Activated CD8-positive, alpha-beta T cell treated with anti-CD3 and anti-CD28 coated beads for 36 hours (primary cell): ENCODE measurements at regions not wholly inside any gene's neighbourhood (a gene's known extent, or its start where the extent isn't known, plus 50 kb on each side); places are given as distances from the start of the nearest gene placed in this dataset.

Experiments
- ATAC-seq: fragments of 200-7000 bp; cut with Tn5 transposase; one replicate; pipeline ENCODE4 v1.10.0; 2021; ENCODE audit warnings: mild to moderate bottlenecking, moderate library complexity
- CTCF ChIA-PET: fragments of 350-600 bp; sonication (Branson Sonifier 250); formaldehyde crosslinking; loops from one replicate; lab custom pipeline; 2021; ENCODE audit warnings: antibody characterized with exemption; lab: Charles Lee
- POLR2A ChIA-PET: fragments of 350-600 bp; sonication (Branson Sonifier 250); formaldehyde crosslinking; loops from one replicate; lab custom pipeline; 2021; ENCODE audit warnings: antibody characterized with exemption; lab: Charles Lee
- DNase-seq: peaks from one replicate; pipeline ENCODE4 v3.0.0-alpha.2; 2020
- H3K27ac Mint-ChIP-seq: one replicate; pipeline ENCODE4 v1.8.0; 2021; ENCODE audit warnings: mild to moderate bottlenecking, mixed read lengths
- H3K27me3 Mint-ChIP-seq: one replicate; pipeline ENCODE4 v1.8.0; 2021; ENCODE audit warnings: mixed read lengths
- H3K36me3 Mint-ChIP-seq: one replicate; pipeline ENCODE4 v1.8.0; 2021; ENCODE audit warnings: low read depth, mixed read lengths
- H3K4me1 Mint-ChIP-seq: one replicate; pipeline ENCODE4 v1.8.0; 2021; ENCODE audit warnings: low read depth, mixed read lengths
- H3K4me3 Mint-ChIP-seq: one replicate; pipeline ENCODE4 v1.8.0; 2021; ENCODE audit warnings: mild to moderate bottlenecking, moderate library complexity, mixed read lengths
- H3K9me3 Mint-ChIP-seq: one replicate; pipeline ENCODE4 v1.8.0; 2021; ENCODE audit warnings: mixed read lengths
- CTCF ChIP-seq: fragments of 200-600 bp; IDR thresholded peaks from one replicate; pipeline ENCODE4 v1.8.0; 2022; ENCODE audit warnings: antibody characterized with exemption, mild to moderate bottlenecking
- intact Hi-C: fragments of 100-400 bp; cut with micrococcal nuclease; formaldehyde crosslinking; loops from one replicate; pipeline ENCODE4 v1.10.0; 2022

GRCh38 chr6:170022291-170022722 lies 268.6 kb downstream of the DLL1 start:
- CTCF ChIA-PET: no interaction called here
- intact Hi-C loops: no loop called here
- Mint-ChIP-seq H3K27ac (no peak overlapping the region), H3K4me1 (no peaks in the 10 kb centered on the region), H3K4me3 (no peak overlapping the region), H3K9me3 (no peaks in the 10 kb centered on the region), H3K36me3 (no peaks in the 10 kb centered on the region), H3K27me3 (peaks cover 19% of the 10 kb centered on the region)
- ATAC-seq (no peak), DNase-seq (no peak)
- POLR2A ChIA-PET: no interaction called here
- TF ChIP-seq CTCF: no peak

- no peak for TF ChIP-seq CTCF
- no peak overlapping the region for H3K27ac Mint-ChIP-seq
- peaks cover 22% of the 10 kb centered on the region for H3K27me3 Mint-ChIP-seq
- CTCF ChIA-PET: no interaction called here
- no peak for DNase-seq
- ATAC-seq: no peak
- no peaks in the 10 kb centered on the region for H3K9me3 Mint-ChIP-seq
- POLR2A ChIA-PET: no interaction called here
- H3K36me3 Mint-ChIP-seq: no peaks in the 10 kb centered on the region
- no peaks in the 10 kb centered on the region for H3K4me1 Mint-ChIP-seq
- intact Hi-C loops: no loop called here
- H3K4me3 Mint-ChIP-seq: no peak overlapping the region
Observed at GRCh38 chr6:170021579-170021978, 269.3 kb downstream of the DLL1 start.

GRCh38 chr6:170019818-170020583 lies 268.6 kb downstream of the ERMARD start:
- CTCF ChIA-PET: no interaction called here

GRCh38 chr6:170018936-170019817 lies 267.8 kb downstream of the ERMARD start:
- ChIA-PET CTCF (no interaction called here), POLR2A (interaction anchor here (0.7 kb wide), 1 partner anchor 184 kb away, joined by 3 read pairs; no protein-coding TSS in a partner anchor)
- H3K36me3 Mint-ChIP-seq: no peaks in the 10 kb centered on the region
- no peaks in the 10 kb centered on the region for H3K9me3 Mint-ChIP-seq
- no peak overlapping the region for H3K27ac Mint-ChIP-seq
- peaks cover 24% of the 10 kb centered on the region for H3K27me3 Mint-ChIP-seq
- no peak overlapping the region for H3K4me3 Mint-ChIP-seq
- no peak for TF ChIP-seq CTCF
- ATAC-seq (no peak), DNase-seq (no peak)
- intact Hi-C loops: no loop called here
- H3K4me1 Mint-ChIP-seq: no peaks in the 10 kb centered on the region

More at GRCh38 chr6:170019818-170020583, 268.6 kb downstream of the ERMARD start:
- H3K27ac Mint-ChIP-seq: no peak overlapping the region
- TF ChIP-seq CTCF: no peak
- no peak overlapping the region for H3K4me3 Mint-ChIP-seq
- H3K9me3 Mint-ChIP-seq: no peaks in the 10 kb centered on the region
- intact Hi-C loops: no loop called here
- DNase-seq (no peak), ATAC-seq (no peak)
- H3K36me3 Mint-ChIP-seq: no peaks in the 10 kb centered on the region
- POLR2A ChIA-PET: interaction anchor here (0.7 kb wide), 1 partner anchor 183 kb away, joined by 3 read pairs; no protein-coding TSS in a partner anchor
- peaks cover 26% of the 10 kb centered on the region for H3K27me3 Mint-ChIP-seq
- H3K4me1 Mint-ChIP-seq: no peaks in the 10 kb centered on the region
